ENCODE measurements at regions not wholly inside any gene's neighbourhood (a gene's known extent, or its start where the extent isn't known, plus 50 kb on each side); places are given as distances from the start of the nearest gene placed in this dataset.

DNA sequence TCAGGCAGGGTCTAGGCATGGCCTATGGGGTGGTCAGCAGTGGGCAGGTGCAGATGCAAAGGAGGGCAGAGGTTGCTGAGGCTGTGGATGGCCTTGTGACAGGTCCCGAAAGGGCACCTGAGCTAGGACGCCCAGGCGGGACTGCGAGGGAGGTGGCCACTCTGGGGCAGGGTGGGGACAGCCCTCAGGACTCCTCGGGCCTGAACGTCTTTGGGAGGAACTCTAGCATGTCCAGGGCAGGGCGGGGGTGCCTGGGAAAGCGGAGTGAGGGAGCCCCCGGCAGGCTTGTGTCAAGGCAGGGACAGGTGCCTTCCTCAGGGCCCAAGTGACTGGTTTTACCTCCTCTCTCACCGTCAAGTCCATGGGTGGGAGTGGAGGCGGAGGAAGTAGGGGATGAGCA lies 125.4 kb upstream of the WNT4 start:
- H3K4me1 Mint-ChIP-seq: peaks cover 68% of the 10 kb centered on the region
- no peak for DNase-seq (ENCODE audit: low spot score)

More for the DNA sequence above, 125.4 kb upstream of the WNT4 start:
- H2AFZ ChIP-seq: no peak overlapping the region
- no peaks in the 10 kb centered on the region for H3K79me2 ChIP-seq (replicated peaks; ENCODE audit: insufficient read depth)
- H3F3A ChIP-seq (replicated peaks; ENCODE audit: low read depth): no peaks in the 10 kb centered on the region
- H3K4me3 ChIP-seq: no peak overlapping the region
- H3K4me2 ChIP-seq: no peak overlapping the region
- no peaks in the 10 kb centered on the region for H4K20me1 ChIP-seq (replicated peaks; ENCODE audit: insufficient read depth)
- Mint-ChIP-seq H3K9me3 (no peaks in the 10 kb centered on the region), H3K27me3 (ENCODE audit: insufficient read depth, low read depth, poor library complexity) (peaks cover 20% of the 10 kb centered on the region), H3K4me3 (no peak overlapping the region), H3K36me3 (ENCODE audit: low read depth) (no peaks in the 10 kb centered on the region; the same call in 2 of the 3 replicates), H3K27ac (no peak overlapping the region)
- no peaks in the 10 kb centered on the region for H3K36me3 ChIP-seq (ENCODE audit: insufficient read depth)
- H3K27ac ChIP-seq (ENCODE audit: low read depth): no peak overlapping the region
- no peak for ATAC-seq
- 0 out of 2 replicates have a peak, but pooled peaks cover 5% of the 10 kb centered on the region for H3K9me2 ChIP-seq (ENCODE audit: insufficient read depth)
- no peaks in the 10 kb centered on the region for H3K27me3 ChIP-seq (ENCODE audit: insufficient read depth)
- TF ChIP-seq, protein P1, sequence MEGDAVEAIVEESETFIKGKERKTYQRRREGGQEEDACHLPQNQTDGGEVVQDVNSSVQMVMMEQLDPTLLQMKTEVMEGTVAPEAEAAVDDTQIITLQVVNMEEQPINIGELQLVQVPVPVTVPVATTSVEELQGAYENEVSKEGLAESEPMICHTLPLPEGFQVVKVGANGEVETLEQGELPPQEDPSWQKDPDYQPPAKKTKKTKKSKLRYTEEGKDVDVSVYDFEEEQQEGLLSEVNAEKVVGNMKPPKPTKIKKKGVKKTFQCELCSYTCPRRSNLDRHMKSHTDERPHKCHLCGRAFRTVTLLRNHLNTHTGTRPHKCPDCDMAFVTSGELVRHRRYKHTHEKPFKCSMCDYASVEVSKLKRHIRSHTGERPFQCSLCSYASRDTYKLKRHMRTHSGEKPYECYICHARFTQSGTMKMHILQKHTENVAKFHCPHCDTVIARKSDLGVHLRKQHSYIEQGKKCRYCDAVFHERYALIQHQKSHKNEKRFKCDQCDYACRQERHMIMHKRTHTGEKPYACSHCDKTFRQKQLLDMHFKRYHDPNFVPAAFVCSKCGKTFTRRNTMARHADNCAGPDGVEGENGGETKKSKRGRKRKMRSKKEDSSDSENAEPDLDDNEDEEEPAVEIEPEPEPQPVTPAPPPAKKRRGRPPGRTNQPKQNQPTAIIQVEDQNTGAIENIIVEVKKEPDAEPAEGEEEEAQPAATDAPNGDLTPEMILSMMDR (conservative IDR thresholded peaks at IDR 0.05; ENCODE audit: low read depth in 2 of 2): no peak
- no peak for TF ChIP-seq STAT1 (IDR thresholded peaks at IDR 0.05; ENCODE audit: unreplicated experiment)
- TF ChIP-seq, protein P2, sequence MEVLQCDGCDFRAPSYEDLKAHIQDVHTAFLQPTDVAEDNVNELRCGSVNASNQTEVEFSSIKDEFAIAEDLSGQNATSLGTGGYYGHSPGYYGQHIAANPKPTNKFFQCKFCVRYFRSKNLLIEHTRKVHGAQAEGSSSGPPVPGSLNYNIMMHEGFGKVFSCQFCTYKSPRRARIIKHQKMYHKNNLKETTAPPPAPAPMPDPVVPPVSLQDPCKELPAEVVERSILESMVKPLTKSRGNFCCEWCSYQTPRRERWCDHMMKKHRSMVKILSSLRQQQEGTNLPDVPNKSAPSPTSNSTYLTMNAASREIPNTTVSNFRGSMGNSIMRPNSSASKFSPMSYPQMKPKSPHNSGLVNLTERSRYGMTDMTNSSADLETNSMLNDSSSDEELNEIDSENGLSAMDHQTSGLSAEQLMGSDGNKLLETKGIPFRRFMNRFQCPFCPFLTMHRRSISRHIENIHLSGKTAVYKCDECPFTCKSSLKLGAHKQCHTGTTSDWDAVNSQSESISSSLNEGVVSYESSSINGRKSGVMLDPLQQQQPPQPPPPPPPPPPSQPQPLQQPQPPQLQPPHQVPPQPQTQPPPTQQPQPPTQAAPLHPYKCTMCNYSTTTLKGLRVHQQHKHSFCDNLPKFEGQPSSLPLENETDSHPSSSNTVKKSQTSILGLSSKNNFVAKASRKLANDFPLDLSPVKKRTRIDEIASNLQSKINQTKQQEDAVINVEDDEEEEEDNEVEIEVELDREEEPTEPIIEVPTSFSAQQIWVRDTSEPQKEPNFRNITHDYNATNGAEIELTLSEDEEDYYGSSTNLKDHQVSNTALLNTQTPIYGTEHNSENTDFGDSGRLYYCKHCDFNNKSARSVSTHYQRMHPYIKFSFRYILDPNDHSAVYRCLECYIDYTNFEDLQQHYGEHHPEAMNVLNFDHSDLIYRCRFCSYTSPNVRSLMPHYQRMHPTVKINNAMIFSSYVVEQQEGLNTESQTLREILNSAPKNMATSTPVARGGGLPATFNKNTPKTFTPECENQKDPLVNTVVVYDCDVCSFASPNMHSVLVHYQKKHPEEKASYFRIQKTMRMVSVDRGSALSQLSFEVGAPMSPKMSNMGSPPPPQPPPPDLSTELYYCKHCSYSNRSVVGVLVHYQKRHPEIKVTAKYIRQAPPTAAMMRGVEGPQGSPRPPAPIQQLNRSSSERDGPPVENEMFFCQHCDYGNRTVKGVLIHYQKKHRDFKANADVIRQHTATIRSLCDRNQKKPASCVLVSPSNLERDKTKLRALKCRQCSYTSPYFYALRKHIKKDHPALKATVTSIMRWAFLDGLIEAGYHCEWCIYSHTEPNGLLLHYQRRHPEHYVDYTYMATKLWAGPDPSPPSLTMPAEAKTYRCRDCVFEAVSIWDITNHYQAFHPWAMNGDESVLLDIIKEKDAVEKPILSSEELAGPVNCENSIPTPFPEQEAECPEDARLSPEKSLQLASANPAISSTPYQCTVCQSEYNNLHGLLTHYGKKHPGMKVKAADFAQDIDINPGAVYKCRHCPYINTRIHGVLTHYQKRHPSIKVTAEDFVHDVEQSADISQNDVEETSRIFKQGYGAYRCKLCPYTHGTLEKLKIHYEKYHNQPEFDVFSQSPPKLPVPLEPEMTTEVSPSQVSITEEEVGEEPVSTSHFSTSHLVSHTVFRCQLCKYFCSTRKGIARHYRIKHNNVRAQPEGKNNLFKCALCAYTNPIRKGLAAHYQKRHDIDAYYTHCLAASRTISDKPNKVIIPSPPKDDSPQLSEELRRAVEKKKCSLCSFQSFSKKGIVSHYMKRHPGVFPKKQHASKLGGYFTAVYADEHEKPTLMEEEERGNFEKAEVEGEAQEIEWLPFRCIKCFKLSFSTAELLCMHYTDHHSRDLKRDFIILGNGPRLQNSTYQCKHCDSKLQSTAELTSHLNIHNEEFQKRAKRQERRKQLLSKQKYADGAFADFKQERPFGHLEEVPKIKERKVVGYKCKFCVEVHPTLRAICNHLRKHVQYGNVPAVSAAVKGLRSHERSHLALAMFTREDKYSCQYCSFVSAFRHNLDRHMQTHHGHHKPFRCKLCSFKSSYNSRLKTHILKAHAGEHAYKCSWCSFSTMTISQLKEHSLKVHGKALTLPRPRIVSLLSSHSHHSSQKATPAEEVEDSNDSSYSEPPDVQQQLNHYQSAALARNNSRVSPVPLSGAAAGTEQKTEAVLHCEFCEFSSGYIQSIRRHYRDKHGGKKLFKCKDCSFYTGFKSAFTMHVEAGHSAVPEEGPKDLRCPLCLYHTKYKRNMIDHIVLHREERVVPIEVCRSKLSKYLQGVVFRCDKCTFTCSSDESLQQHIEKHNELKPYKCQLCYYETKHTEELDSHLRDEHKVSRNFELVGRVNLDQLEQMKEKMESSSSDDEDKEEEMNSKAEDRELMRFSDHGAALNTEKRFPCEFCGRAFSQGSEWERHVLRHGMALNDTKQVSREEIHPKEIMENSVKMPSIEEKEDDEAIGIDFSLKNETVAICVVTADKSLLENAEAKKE (CRISPR knock-in tag; IDR thresholded peaks at IDR 0.05): no peak
- TF ChIP-seq, protein P3, sequence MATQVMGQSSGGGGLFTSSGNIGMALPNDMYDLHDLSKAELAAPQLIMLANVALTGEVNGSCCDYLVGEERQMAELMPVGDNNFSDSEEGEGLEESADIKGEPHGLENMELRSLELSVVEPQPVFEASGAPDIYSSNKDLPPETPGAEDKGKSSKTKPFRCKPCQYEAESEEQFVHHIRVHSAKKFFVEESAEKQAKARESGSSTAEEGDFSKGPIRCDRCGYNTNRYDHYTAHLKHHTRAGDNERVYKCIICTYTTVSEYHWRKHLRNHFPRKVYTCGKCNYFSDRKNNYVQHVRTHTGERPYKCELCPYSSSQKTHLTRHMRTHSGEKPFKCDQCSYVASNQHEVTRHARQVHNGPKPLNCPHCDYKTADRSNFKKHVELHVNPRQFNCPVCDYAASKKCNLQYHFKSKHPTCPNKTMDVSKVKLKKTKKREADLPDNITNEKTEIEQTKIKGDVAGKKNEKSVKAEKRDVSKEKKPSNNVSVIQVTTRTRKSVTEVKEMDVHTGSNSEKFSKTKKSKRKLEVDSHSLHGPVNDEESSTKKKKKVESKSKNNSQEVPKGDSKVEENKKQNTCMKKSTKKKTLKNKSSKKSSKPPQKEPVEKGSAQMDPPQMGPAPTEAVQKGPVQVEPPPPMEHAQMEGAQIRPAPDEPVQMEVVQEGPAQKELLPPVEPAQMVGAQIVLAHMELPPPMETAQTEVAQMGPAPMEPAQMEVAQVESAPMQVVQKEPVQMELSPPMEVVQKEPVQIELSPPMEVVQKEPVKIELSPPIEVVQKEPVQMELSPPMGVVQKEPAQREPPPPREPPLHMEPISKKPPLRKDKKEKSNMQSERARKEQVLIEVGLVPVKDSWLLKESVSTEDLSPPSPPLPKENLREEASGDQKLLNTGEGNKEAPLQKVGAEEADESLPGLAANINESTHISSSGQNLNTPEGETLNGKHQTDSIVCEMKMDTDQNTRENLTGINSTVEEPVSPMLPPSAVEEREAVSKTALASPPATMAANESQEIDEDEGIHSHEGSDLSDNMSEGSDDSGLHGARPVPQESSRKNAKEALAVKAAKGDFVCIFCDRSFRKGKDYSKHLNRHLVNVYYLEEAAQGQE (IDR thresholded peaks at IDR 0.05; ENCODE audit: unreplicated experiment): no peak
- no peak for TF ChIP-seq POLR2AphosphoS5 (IDR thresholded peaks at IDR 0.05; ENCODE audit: low read depth)
- no peak for TF ChIP-seq JUNB (IDR thresholded peaks at IDR 0.05; ENCODE audit: unreplicated experiment)
- TF ChIP-seq EZH2 (IDR thresholded peaks at IDR 0.05; ENCODE audit: low read depth, unreplicated experiment): no peak
- TF ChIP-seq NANOG (IDR thresholded peaks at IDR 0.05; ENCODE audit: borderline replicate concordance): no peak
- no peak for TF ChIP-seq ZNF114 (CRISPR knock-in tag; IDR thresholded peaks at IDR 0.05)
- TF ChIP-seq ZNF331 (CRISPR knock-in tag; IDR thresholded peaks at IDR 0.05; ENCODE audit: low read depth): no peak
- TF ChIP-seq CREB1 (CRISPR knock-in tag; IDR thresholded peaks at IDR 0.05; ENCODE audit: low read depth): no peak
- TF ChIP-seq, protein P4, sequence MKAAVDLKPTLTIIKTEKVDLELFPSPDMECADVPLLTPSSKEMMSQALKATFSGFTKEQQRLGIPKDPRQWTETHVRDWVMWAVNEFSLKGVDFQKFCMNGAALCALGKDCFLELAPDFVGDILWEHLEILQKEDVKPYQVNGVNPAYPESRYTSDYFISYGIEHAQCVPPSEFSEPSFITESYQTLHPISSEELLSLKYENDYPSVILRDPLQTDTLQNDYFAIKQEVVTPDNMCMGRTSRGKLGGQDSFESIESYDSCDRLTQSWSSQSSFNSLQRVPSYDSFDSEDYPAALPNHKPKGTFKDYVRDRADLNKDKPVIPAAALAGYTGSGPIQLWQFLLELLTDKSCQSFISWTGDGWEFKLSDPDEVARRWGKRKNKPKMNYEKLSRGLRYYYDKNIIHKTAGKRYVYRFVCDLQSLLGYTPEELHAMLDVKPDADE (IDR thresholded peaks at IDR 0.05): no peak
- TF ChIP-seq EZH2phosphoT487 (IDR thresholded peaks at IDR 0.05; ENCODE audit: unreplicated experiment): no peak
- H3K4me1 ChIP-seq (ENCODE audit: insufficient read depth): peaks cover 39% of the 10 kb centered on the region
